ENCODE measurements at regions not wholly inside any gene's neighbourhood (a gene's known extent, or its start where the extent isn't known, plus 50 kb on each side); places are given as distances from the start of the nearest gene placed in this dataset.

DNA sequence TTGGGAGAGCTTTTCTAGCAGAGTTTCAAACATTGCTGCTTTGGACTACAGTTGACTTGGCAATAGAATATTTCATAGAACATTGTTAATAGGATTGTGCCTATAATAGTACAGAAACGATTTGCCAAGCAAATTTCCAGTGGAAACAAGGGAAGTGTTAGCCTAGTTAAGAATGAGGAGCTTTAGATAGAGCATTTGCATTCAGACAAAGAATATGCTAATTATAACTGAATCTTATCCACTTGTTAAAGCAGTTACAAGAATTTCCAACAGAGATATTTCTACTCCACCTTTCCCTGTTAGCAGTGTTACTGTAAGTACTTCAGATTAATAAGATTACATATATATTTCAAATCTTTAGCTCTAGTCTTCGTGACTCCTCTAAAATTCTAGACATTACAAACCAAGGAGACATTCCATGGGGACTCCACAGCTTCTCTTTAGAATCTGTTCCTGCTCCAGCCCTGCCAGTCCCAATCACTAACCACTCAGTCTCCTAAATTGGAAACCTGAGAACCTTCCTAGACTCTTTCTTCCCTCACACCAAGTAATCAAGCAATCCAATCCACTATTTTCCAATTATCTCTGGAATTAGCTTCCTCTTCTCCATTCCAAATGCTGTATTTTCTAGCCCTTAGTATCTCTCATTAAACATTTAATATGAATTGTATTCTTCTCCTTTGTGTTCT, 141.8 kb upstream of the PBX1 start:
- POLR2A ChIA-PET (ENCODE audit: unreplicated experiment): no interaction called here
- no peak overlapping the region for H3K4me2 ChIP-seq (ENCODE audit: low read depth, low read length)
- no peak overlapping the region for H2AFZ ChIP-seq (replicated peaks; ENCODE audit: low read length, poor library complexity)
- dilution Hi-C loops (cut with HindIII; ENCODE audit: low sequenced_read_pairs, unreplicated experiment) (no loop called here), intact Hi-C loops (cut with micrococcal nuclease) (no loop called here), in situ Hi-C loops (cut with MboI; ENCODE audit: low sequenced_read_pairs) (no loop called here)
- CTCF ChIA-PET: interaction anchor here (1.0 kb wide), 1 partner anchor 31 kb away, joined by 3 read pairs; no protein-coding TSS in a partner anchor
- H3K18ac ChIP-seq (ENCODE audit: low read depth, low read length): no peak overlapping the region
- no peak overlapping the region for H2AK5ac ChIP-seq (ENCODE audit: low read depth, low read length)
- H2BK120ac ChIP-seq (ENCODE audit: low read depth, low read length): no peak overlapping the region
- H4K91ac ChIP-seq (ENCODE audit: insufficient read depth, low read depth, low read length): no peak overlapping the region
- H3K4me1 ChIP-seq (ENCODE audit: control insufficient read depth, insufficient read depth, low read length): no peaks in the 10 kb centered on the region
- no peaks in the 10 kb centered on the region for H4K20me1 ChIP-seq (ENCODE audit: insufficient read depth, low read length)
- WGBS, 2 experiments (ENCODE audit: extremely low coverage in 2 of 2, insufficient read length in 1 of 2): 20% methylated on average over 1 of the region's 2 CpGs; no CpG with 5 or more reads in 1 of the 2 experiments
- no peaks in the 10 kb centered on the region for H3K9me1 ChIP-seq (ENCODE audit: insufficient read depth, low read length)
- no peak for DNase-seq
- no peak overlapping the region for H3K4me3 ChIP-seq (ENCODE audit: insufficient read depth, low read depth, low read length)
- no peak overlapping the region for H3K23ac ChIP-seq (ENCODE audit: low read depth, low read length)
- no peak for ATAC-seq (ENCODE audit: low read depth)
- no peak overlapping the region for H4K5ac ChIP-seq (ENCODE audit: low read depth, low read length)
- TF ChIP-seq, protein P1, sequence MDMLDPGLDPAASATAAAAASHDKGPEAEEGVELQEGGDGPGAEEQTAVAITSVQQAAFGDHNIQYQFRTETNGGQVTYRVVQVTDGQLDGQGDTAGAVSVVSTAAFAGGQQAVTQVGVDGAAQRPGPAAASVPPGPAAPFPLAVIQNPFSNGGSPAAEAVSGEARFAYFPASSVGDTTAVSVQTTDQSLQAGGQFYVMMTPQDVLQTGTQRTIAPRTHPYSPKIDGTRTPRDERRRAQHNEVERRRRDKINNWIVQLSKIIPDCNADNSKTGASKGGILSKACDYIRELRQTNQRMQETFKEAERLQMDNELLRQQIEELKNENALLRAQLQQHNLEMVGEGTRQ (IDR thresholded peaks at IDR 0.05; ENCODE audit: low read depth, low read length): no peak
- TF ChIP-seq RCOR1 (IDR thresholded peaks at IDR 0.05; ENCODE audit: insufficient replicate concordance, low read length): no peak
- no peak for TF ChIP-seq MAFK (IDR thresholded peaks at IDR 0.05; ENCODE audit: low read depth, low read length)
- TF ChIP-seq CHD1 (IDR thresholded peaks at IDR 0.05; ENCODE audit: low read depth, low read length): no peak
- no peak for TF ChIP-seq BHLHE40 (IDR thresholded peaks at IDR 0.05; ENCODE audit: low read depth, low read length)
- TF ChIP-seq POLR2A (IDR thresholded peaks at IDR 0.05; ENCODE audit: low read depth, low read length): no peak
- TF ChIP-seq, protein P2, sequence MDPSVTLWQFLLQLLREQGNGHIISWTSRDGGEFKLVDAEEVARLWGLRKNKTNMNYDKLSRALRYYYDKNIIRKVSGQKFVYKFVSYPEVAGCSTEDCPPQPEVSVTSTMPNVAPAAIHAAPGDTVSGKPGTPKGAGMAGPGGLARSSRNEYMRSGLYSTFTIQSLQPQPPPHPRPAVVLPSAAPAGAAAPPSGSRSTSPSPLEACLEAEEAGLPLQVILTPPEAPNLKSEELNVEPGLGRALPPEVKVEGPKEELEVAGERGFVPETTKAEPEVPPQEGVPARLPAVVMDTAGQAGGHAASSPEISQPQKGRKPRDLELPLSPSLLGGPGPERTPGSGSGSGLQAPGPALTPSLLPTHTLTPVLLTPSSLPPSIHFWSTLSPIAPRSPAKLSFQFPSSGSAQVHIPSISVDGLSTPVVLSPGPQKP (IDR thresholded peaks at IDR 0.05; ENCODE audit: borderline replicate concordance, low read depth, low read length): no peak
- TF ChIP-seq FOS (IDR thresholded peaks at IDR 0.05; ENCODE audit: low read depth, low read length): no peak
- TF ChIP-seq MAZ (IDR thresholded peaks at IDR 0.05; ENCODE audit: borderline replicate concordance, low read depth, low read length): no peak
- no peak for TF ChIP-seq RFX5 (IDR thresholded peaks at IDR 0.05; ENCODE audit: low read depth, low read length)
- no peak for TF ChIP-seq CEBPB (IDR thresholded peaks at IDR 0.05; ENCODE audit: low read depth, low read length)
- TF ChIP-seq SMC3 (IDR thresholded peaks at IDR 0.05; ENCODE audit: low read depth, low read length): no peak
- TF ChIP-seq MXI1 (IDR thresholded peaks at IDR 0.05; ENCODE audit: borderline replicate concordance, low read depth, low read length): no peak
- H3K79me1 ChIP-seq (ENCODE audit: low read depth in 1 of 2, low read length in 2 of 2): no peaks in the 10 kb centered on the region
- H2BK5ac ChIP-seq (ENCODE audit: low read depth, low read length, poor library complexity, severe bottlenecking): no peak overlapping the region
- no peak overlapping the region for H3K14ac ChIP-seq (replicated peaks; ENCODE audit: low read depth, low read length)
- H3K27me3 ChIP-seq (ENCODE audit: control insufficient read depth, insufficient read depth, low read length): no peaks in the 10 kb centered on the region
- H2BK20ac ChIP-seq (ENCODE audit: low read depth, low read length): no peak overlapping the region
- no peak overlapping the region for H3K4ac ChIP-seq (ENCODE audit: low read depth, low read length)
- no peak overlapping the region for H3K9ac ChIP-seq (ENCODE audit: low read depth, low read length)
- H3K56ac ChIP-seq (ENCODE audit: extremely low read depth, insufficient read depth, low read length): no peak overlapping the region
- no peaks in the 10 kb centered on the region for H3K9me3 ChIP-seq (ENCODE audit: control insufficient read depth, insufficient read depth, low read length)
- no peaks in the 10 kb centered on the region for H3K36me3 ChIP-seq (ENCODE audit: control insufficient read depth, insufficient read depth, low read length)
- BruUV-seq (replicated peaks): no TSS peak
- H3K27ac ChIP-seq (ENCODE audit: insufficient read depth, low read length): no peak overlapping the region
- no peak overlapping the region for H2BK15ac ChIP-seq (ENCODE audit: low read depth, low read length)
- no peak overlapping the region for H4K8ac ChIP-seq (ENCODE audit: low read depth in 2 of 2, low read length in 2 of 2)
- no peak overlapping the region for H2AK9ac ChIP-seq (replicated peaks; ENCODE audit: low read depth, low read length, poor library complexity)

Data from IMR-90 (cell line).